Right lung (tissue), 2 donors: ENCODE measurements at regions not wholly inside any gene's neighbourhood (a gene's known extent, or its start where the extent isn't known, plus 50 kb on each side); places are given as distances from the start of the nearest gene placed in this dataset.
"Not testable (repeated sequence)": the region's sequence is repeated elsewhere in the genome, so short reads cannot be mapped to it uniquely, and the experiment has no call there.

Source experiments
- DNase-seq, 2 donors: peaks; one replicate each; pipeline ENCODE4 v3.0.0-alpha.2; 2013

- DNase-seq, result no peak
Observed at GRCh38 chr2:82811946-82812345, 1647.1 kb downstream of the SUCLG1 start.

DNA sequence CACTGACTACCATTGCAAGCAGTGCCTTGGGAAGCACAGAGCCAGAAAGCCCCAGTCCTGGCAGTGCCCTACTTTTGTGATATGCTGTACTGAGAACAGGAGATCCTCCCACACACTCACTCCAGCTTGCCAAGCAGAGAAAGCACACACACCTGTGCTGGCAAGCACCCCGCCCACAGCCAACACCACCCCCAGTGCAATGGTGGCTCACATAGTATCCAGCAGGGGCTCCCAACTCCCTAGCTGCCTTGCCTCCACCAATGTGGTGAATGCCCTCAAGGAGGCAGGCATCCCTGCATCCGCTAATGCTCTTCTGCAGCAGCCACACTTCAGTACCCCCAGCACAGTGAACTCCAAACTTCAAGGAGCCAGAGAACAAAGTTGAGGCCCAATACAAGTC lies 1655.8 kb downstream of the SUCLG1 start:
- no peak for DNase-seq

GRCh38 chr2:82797469-82797868 lies 1661.6 kb downstream of the SUCLG1 start:
- DNase-seq, result no peak

GRCh38 chr2:82796132-82796531 lies 1662.9 kb downstream of the SUCLG1 start:
- DNase-seq, result no peak

- no peak for DNase-seq
Observed at GRCh38 chr2:82795446-82795845, 1663.6 kb downstream of the SUCLG1 start.

DNA sequence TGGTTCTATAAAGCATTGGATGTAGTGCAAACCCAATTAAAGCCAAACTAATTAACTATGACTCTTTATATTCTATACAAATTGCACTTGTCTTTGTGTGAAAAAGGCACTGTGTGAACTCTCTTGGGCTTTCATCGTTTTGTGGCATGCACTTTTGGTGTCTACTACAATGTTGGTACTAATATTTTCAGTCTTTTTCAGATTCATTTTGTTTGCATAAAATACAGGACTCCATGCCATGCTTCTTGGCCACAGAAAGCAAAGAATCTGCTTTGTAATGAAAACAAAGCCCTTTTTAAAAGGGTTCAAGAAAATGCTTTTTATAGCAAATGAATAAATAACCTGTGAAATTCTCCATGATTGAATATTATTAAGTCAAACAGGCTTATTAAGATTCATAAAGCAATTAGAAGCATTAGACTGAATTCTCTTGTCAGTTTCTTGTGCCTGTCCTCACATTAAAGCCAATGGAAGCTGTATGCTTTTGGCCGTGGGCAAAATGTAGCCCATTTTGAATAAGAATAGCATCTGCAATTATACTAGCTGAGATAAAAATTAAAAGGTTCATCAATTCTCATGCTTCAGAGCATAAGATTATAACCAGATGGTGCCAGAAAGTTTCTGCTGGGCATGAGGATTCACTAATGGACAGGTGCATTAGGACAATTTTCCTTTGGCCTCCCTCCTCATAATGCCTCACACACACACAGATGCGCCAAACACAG lies 1665.2 kb downstream of the SUCLG1 start:
- no peak for DNase-seq

- DNase-seq, result no peak
Observed at GRCh38 chr2:82792316-82792715, 1666.8 kb downstream of the SUCLG1 start.

GRCh38 chr2:82790206-82791021 lies 1668.7 kb downstream of the SUCLG1 start:
- DNase-seq, result peak; percentile 58 to 66

DNA sequence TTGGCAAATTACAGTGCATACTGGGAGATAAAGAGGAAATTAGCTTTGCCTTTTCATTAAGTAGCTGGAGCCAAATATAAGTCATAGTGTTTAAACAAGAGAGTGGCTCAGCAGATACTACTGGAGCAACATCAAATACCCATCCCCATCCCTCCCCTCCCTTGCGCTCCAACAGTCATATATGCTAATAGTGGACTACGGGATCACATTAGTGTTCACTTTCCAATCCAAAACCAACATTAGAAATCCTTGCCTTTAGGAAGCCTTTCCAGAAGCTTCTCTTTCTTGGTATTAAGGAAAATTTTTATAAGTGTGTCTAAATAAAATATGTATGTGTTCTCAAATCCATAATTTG lies 1669.3 kb downstream of the SUCLG1 start:
- peak; percentile 67 to 68 for DNase-seq

GRCh38 chr2:82781176-82781915 lies 1677.7 kb downstream of the SUCLG1 start:
- DNase-seq, result no peak

GRCh38 chr2:82780050-82780449 lies 1679.0 kb downstream of the SUCLG1 start:
- no peak for DNase-seq

DNA sequence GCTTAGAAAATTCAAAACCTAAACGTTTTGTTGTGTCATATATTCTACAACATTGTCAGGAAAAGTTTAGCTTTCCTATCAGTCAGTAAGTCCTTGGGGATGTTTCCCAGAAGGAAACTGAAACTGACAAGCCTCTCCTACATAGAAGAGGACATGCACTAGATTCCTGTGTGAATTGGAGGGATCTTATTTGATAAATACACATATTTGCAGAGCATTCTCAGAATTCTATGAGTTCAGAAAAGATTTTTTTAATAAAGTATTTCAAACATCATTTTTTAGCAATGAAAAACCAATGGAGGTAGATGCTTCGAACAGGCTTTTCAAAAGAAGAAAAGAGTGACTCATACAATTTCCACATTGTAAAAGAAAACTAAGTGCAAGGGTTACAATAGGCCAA lies 1706.7 kb downstream of the SUCLG1 start:
- DNase-seq, result no peak

- no peak for DNase-seq
Observed at GRCh38 chr2:82748653-82749052, 1710.4 kb downstream of the SUCLG1 start.

GRCh38 chr2:82740527-82740926 lies 1718.6 kb downstream of the SUCLG1 start:
- DNase-seq, result no peak

GRCh38 chr2:82737965-82738364 lies 1721.1 kb downstream of the SUCLG1 start:
- not testable (repeated sequence) for DNase-seq

GRCh38 chr2:82735336-82735735 lies 1723.7 kb downstream of the SUCLG1 start:
- DNase-seq, result no peak

GRCh38 chr2:82731824-82732223 lies 1727.3 kb downstream of the SUCLG1 start:
- no peak for DNase-seq

DNA sequence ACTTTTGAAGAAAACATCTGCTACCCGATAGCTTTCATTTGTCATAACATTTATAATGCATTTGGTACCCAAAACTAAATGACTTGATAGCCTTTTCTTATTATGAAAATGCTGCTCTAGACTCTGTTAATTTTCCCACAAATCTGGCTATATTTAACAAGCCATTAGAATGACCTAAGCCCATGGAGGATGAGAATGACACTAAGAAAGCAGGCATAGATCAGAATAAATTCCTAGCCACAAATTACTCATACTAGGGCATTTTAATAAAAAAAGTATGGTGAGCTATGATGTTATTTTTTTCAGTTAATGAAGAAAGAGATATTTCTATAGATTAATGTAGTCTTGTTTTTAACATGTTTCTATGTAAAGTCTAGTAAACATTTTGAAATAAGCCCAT lies 1728.3 kb downstream of the SUCLG1 start:
- DNase-seq, result no peak

- DNase-seq, result no peak
Observed at GRCh38 chr2:82728090-82728489, 1731.0 kb downstream of the SUCLG1 start.

DNA sequence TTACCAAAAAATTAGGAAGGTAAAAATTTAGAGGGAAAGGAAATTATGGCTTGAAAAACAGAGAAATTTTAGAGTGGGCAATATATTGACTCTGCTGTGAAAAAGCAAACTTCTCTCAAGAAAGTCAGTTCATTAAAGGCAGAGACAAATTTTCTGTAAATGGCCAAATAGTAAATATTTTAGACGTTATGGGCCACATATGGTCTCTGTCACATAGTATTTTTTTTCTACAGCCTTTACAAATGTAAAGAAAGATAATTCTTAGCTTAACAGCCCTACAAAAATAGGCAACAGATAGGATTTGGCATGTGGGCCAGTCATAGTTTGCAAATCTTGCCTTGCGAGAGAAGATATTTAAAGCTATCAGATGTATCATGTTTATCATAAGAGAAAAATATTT lies 1750.4 kb downstream of the SUCLG1 start:
- no peak for DNase-seq

DNA sequence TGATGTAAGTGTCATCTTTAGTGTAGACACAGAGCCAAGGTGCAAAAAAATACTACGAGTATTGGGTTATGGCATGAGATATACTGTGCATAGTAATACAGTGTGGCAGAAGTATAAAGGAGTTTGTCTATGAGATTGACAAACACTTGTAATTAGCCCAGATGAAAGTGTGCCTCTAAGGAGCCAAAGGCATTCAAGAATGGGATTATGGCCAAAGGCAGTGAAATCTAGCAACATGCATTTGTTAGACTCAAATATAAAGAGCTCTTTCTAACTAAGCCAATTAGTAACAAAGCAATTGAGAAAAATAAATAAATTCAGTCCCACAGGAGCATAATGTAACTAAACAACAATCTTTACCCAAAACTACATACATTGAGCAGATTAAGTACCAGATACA lies 1761.8 kb downstream of the SUCLG1 start:
- DNase-seq, result no peak

- DNase-seq, result no peak
Observed at GRCh38 chr2:82694431-82694830, 1764.6 kb downstream of the SUCLG1 start.
